K562 (cell line): ENCODE measurements at regions not wholly inside any gene's neighbourhood (a gene's known extent, or its start where the extent isn't known, plus 50 kb on each side); places are given as distances from the start of the nearest gene placed in this dataset.

Experiments
- ATAC-seq: fragments of 200-7000 bp; cut with Tn5 transposase; 3 replicates; pipeline ENCODE4 v1.9.1; 2020; ENCODE audit warnings: moderate library complexity
- BruUV-seq: library from RNA; stranded (reverse); fragments of 400-500 nt; replicated peaks from 2 replicates; lab custom pipeline; 2021; lab: Mats Ljungman, UMichigan
- CTCF ChIA-PET: fragments of 300-600 bp; formaldehyde crosslinking; extraction: SDS; loops from one replicate; lab custom pipeline; 2021; ENCODE audit warnings: low intra/inter-chr PET ratio; lab: Yijun Ruan, JAX
- POLR2A ChIA-PET: fragments of 300-600, 350-650 bp; sonication (Branson Sonifier 250); formaldehyde crosslinking; extraction: SDS; loops from one replicate; lab custom pipeline; 2021; ENCODE audit warnings: antibody characterized with exemption, inconsistent platforms; lab: Yijun Ruan, JAX
- DNase-seq, 4 experiments: peaks; one replicate each; pipeline versions ENCODE4 v3.0.0 to v3.0.0-alpha.2; 2011 to 2018; ENCODE audit warnings: low spot score in 3 of 4, mixed read lengths in 3 of 4; ENCODE audit errors: extremely low read depth in 1 of 4
- FAIRE-seq: peaks from 2 replicates; lab custom pipeline; 2011; peaks lifted over from hg19 to GRCh38; lab: Jason Lieb, UNC
- H2AFZ ChIP-seq: 2 replicates; pipeline ENCODE4 v1.6.0; 2011; ENCODE audit warnings: low read depth, low read length, control low read depth, inconsistent platforms
- H3K27ac ChIP-seq: fragments of 200-600 bp; 3 replicates; pipeline ENCODE4 v1.8.0; 2011; ENCODE audit warnings: low read depth, mild to moderate bottlenecking, control low read depth, inconsistent platforms, low read length, moderate library complexity, mixed read lengths; ENCODE audit errors: extremely low read depth
- H3K27me3 ChIP-seq, 2 experiments: fragments of 300-600 bp in 1 of 2; 2 replicates in 1 of 2; 3 replicates in 1 of 2; pipeline versions ENCODE4 v1.6.0 to v1.8.0; 2011; ENCODE audit warnings: inconsistent platforms in 2 of 2, low read length in 2 of 2, mild to moderate bottlenecking in 1 of 2, mixed read lengths in 1 of 2, moderate library complexity in 1 of 2; ENCODE audit not compliant: control insufficient read depth in 2 of 2, insufficient read depth in 2 of 2
- H3K36me3 ChIP-seq: fragments of 300-600 bp; 3 replicates; pipeline ENCODE4 v1.8.0; 2011; ENCODE audit warnings: mild to moderate bottlenecking, low read length, inconsistent platforms; ENCODE audit not compliant: control insufficient read depth, insufficient read depth
- H3K4me1 ChIP-seq, 2 experiments: fragments of 200-600 bp in 1 of 2; replicated peaks in 1 of 2; 2 replicates in 1 of 2; 3 replicates in 1 of 2; pipeline versions ENCODE4 v1.5.1 to v1.8.0; 2011; ENCODE audit warnings: inconsistent platforms in 2 of 2, low read length in 2 of 2, mild to moderate bottlenecking in 1 of 2, mixed read lengths in 1 of 2, moderate library complexity in 1 of 2; ENCODE audit not compliant: control insufficient read depth in 2 of 2, insufficient read depth in 2 of 2
- H3K4me2 ChIP-seq: 2 replicates; pipeline ENCODE4 v1.6.1; 2011; ENCODE audit warnings: low read length, control low read depth, inconsistent platforms, mixed read lengths; ENCODE audit not compliant: insufficient read depth
- H3K4me3 ChIP-seq: fragments of 200-600 bp; sonication (generic), shearing (Covaris generic); 2 replicates; pipeline ENCODE4 v1.5.1; 2016; ENCODE audit warnings: control low read depth, inconsistent platforms
- H3K79me2 ChIP-seq: fragments of 200-600 bp; 3 replicates; pipeline ENCODE4 v1.8.0; 2011; ENCODE audit warnings: low read length, inconsistent platforms; ENCODE audit not compliant: control insufficient read depth, insufficient read depth
- H3K9ac ChIP-seq, 2 experiments: 2 replicates each; pipeline versions ENCODE4 v1.6.0 to v1.6.1; 2011; ENCODE audit warnings: low read depth in 2 of 2, low read length in 2 of 2, control low read depth in 1 of 2, inconsistent platforms in 1 of 2, mild to moderate bottlenecking in 1 of 2, mixed read lengths in 1 of 2; ENCODE audit not compliant: insufficient read depth in 1 of 2
- H3K9me1 ChIP-seq: one replicate; pipeline ENCODE4 v1.6.0; 2011; ENCODE audit warnings: inconsistent platforms, mild to moderate bottlenecking, low read length, moderate library complexity; ENCODE audit not compliant: control insufficient read depth, insufficient read depth
- H3K9me3 ChIP-seq: replicated peaks from 2 replicates; pipeline ENCODE4 v1.5.1; 2011; ENCODE audit warnings: low read depth, low read length, inconsistent platforms; ENCODE audit not compliant: control insufficient read depth, insufficient read depth
- H4K20me1 ChIP-seq: replicated peaks from 2 replicates; pipeline ENCODE4 v1.6.1; 2011; ENCODE audit warnings: low read length, inconsistent platforms, mixed read lengths; ENCODE audit not compliant: control insufficient read depth, insufficient read depth
- CTCF ChIP-seq, 3 experiments: IDR thresholded peaks in 2 of 3; conservative IDR thresholded peaks in 1 of 3; 2 replicates each; pipeline ENCODE4 v1.5.1; 2011 to 2012; ENCODE audit warnings: low read length in 3 of 3, mild to moderate bottlenecking in 3 of 3, control low read depth in 2 of 3, improper control_type of control experiment in 1 of 3, inconsistent platforms in 1 of 3, low read depth in 1 of 3, mixed read lengths in 1 of 3, moderate library complexity in 1 of 3; ENCODE audit not compliant: insufficient read depth in 2 of 3
- DLX4 ChIP-seq: fragments of 250-450 bp; sonication (Bioruptor Pico); IDR thresholded peaks from 2 replicates; pipeline ENCODE4 v1.6.1; 2021; ENCODE audit warnings: mild to moderate bottlenecking
- DNMT1 ChIP-seq: fragments of 450-650 bp; IDR thresholded peaks from 2 replicates; pipeline ENCODE4 v1.6.1; 2016; ENCODE audit warnings: antibody characterized with exemption, mild to moderate bottlenecking
- ETV1 ChIP-seq: fragments of 450-650 bp; conservative IDR thresholded peaks from 2 replicates; pipeline ENCODE4 v1.6.1; 2016; ENCODE audit warnings: missing genetic modification characterization, control low read depth, low read depth, missing compliant biosample characterization
- HMBOX1 ChIP-seq: sonication (generic); IDR thresholded peaks from 2 replicates; pipeline ENCODE4 v1.6.1; 2016
- MIER1 ChIP-seq: fragments of 450-650 bp; IDR thresholded peaks from 2 replicates; pipeline ENCODE4 v1.6.1; 2016; ENCODE audit warnings: antibody characterized with exemption, mild to moderate bottlenecking, low read depth
- NEUROD1 ChIP-seq: fragments of 150-350 bp; IDR thresholded peaks from 2 replicates; pipeline ENCODE4 v1.6.1; 2014; ENCODE audit warnings: borderline replicate concordance, low read length, low read depth; ENCODE audit not compliant: partially characterized antibody
- SAP30 ChIP-seq: fragments of 200-600 bp; sonication (generic); IDR thresholded peaks from 2 replicates; pipeline ENCODE4 v1.6.1; 2012; ENCODE audit warnings: borderline replicate concordance, low read depth, mild to moderate bottlenecking, moderate library complexity, low read length, control low read depth, inconsistent platforms; ENCODE audit not compliant: insufficient read depth, poor library complexity, severe bottlenecking
- SP2 ChIP-seq: IDR thresholded peaks from 2 replicates; pipeline ENCODE4 v1.6.1; 2011; ENCODE audit warnings: mild to moderate bottlenecking, low read depth, low read length, moderate library complexity; ENCODE audit not compliant: poor library complexity, severe bottlenecking; ENCODE audit errors: extremely low read depth
- TAF15 ChIP-seq: fragments of 200-400 bp; formaldehyde crosslinking; IDR thresholded peaks from 2 replicates; pipeline ENCODE4 v1.6.1; 2017; ENCODE audit warnings: mild to moderate bottlenecking, low read depth, low read length, moderate library complexity
- TBL1XR1 ChIP-seq, 2 experiments: IDR thresholded peaks; 2 replicates each; pipeline ENCODE4 v1.6.1; 2012; ENCODE audit warnings: improper control_type of control experiment in 2 of 2, low read length in 2 of 2, mild to moderate bottlenecking in 1 of 2
- XRCC3 ChIP-seq: fragments of 450-650 bp; IDR thresholded peaks from 2 replicates; pipeline ENCODE4 v1.6.1; 2017; ENCODE audit warnings: mild to moderate bottlenecking, moderate library complexity
- ZFP36 ChIP-seq: fragments of 150-350 bp; IDR thresholded peaks from 2 replicates; pipeline ENCODE4 v1.6.1; 2018; ENCODE audit warnings: low read length, low read depth; ENCODE audit not compliant: partially characterized antibody
- WGBS: fragments of 100-300 bp; shearing (Covaris generic); methylation state at CpG from one replicate; pipeline ENCODE4 v1.1.6; 2016; ENCODE audit warnings: low coverage, mixed read lengths; ENCODE audit not compliant: insufficient coverage; ENCODE audit errors: missing lambda C conversion rate; 5-methylcytosine and 5-hydroxymethylcytosine counted together
- in situ Hi-C: fragments of 300-500 bp; cut with MboI; formaldehyde crosslinking; loops from 4 replicates; pipeline ENCODE4 v1.15.0; 2018; ENCODE audit warnings: inconsistent platforms, mixed read lengths
- intact Hi-C: fragments of 100-400 bp; cut with micrococcal nuclease; formaldehyde crosslinking; loops from 2 replicates; pipeline ENCODE4 v1.14.2; 2022
- TF ChIP-seq, protein P1 (sequence below), 2 experiments: IDR thresholded peaks; 2 replicates each; pipeline ENCODE4 v1.6.1; 2012; ENCODE audit warnings: improper control_type of control experiment in 2 of 2, low read depth in 2 of 2, low read length in 2 of 2, borderline replicate concordance in 1 of 2

DNA sequence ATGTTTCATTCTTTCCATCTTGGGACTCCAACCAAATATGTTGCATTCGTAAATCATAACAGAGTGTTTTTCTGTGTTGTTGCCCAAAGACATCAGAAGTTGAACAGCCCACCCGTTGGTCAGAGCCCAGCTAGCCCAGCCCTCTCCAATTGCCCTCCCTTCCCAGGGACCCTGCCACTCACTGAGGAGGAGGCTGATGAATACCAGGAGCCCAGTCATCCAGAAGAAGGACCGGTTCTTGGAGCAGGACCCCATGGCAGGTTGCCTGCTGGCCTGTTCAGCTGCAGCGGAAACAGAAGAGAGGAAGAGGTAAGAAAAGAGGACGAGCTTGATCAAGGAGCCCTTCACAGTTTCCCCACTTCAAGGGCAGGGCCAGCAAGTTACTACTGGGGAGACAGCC is 172.2 kb upstream of the ETV3 start:
- Histone ChIP-seq H3K36me3 (no peaks in the 10 kb centered on the region), H3K4me1 (peaks cover 10 to 23% of the 10 kb centered on the region in 2 experiments; a peak in 4 of 5 replicates), H3K79me2 (no peaks in the 10 kb centered on the region), H4K20me1 (no peaks in the 10 kb centered on the region), H3K9me1 (no peaks in the 10 kb centered on the region), H3K27me3 (no peaks in the 10 kb centered on the region), H3K9me3 (peaks cover 5% of the 10 kb centered on the region; the same call in 1 of the 2 replicates), H3K27ac (no peak overlapping the region), H3K4me3 (no peak overlapping the region), H3K4me2 (no peak overlapping the region), H3K9ac (no peak overlapping the region; a peak in 1 of 4 replicates), H2AFZ (no peak overlapping the region)
- intact Hi-C loops (loop anchor here (5.0 kb wide), 2 partner anchors 37 to 57 kb away; no protein-coding TSS in a partner anchor), in situ Hi-C loops (loop anchor here (5.0 kb wide), 1 partner anchor 182 kb away; no protein-coding TSS in a partner anchor)
- no TSS peak for BruUV-seq
- WGBS: 63% methylated on average over 5 of the region's 5 CpGs
- FAIRE-seq (no peak), ATAC-seq (no peak), DNase-seq (no peak)
- ChIA-PET CTCF (interaction anchor here (1.3 to 2.7 kb wide), 2 partner anchors 180 to 196 kb away, joined by 4 to 25 read pairs; no protein-coding TSS in a partner anchor), POLR2A (interaction anchor here (0.9 kb wide), 1 partner anchor 172 kb away, joined by 3 read pairs; no protein-coding TSS in a partner anchor)
- TF ChIP-seq NEUROD1: no peak
- TF ChIP-seq DNMT1: no peak
- TF ChIP-seq, protein P1, sequence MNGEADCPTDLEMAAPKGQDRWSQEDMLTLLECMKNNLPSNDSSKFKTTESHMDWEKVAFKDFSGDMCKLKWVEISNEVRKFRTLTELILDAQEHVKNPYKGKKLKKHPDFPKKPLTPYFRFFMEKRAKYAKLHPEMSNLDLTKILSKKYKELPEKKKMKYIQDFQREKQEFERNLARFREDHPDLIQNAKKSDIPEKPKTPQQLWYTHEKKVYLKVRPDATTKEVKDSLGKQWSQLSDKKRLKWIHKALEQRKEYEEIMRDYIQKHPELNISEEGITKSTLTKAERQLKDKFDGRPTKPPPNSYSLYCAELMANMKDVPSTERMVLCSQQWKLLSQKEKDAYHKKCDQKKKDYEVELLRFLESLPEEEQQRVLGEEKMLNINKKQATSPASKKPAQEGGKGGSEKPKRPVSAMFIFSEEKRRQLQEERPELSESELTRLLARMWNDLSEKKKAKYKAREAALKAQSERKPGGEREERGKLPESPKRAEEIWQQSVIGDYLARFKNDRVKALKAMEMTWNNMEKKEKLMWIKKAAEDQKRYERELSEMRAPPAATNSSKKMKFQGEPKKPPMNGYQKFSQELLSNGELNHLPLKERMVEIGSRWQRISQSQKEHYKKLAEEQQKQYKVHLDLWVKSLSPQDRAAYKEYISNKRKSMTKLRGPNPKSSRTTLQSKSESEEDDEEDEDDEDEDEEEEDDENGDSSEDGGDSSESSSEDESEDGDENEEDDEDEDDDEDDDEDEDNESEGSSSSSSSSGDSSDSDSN (IDR thresholded peaks at IDR 0.05; ENCODE audit: borderline replicate concordance in 1 of 2, low read depth in 2 of 2, low read length in 2 of 2): no peak
- TF ChIP-seq ZFP36: no peak
- TF ChIP-seq DLX4 (CRISPR knock-in tag): no peak
- no peak for TF ChIP-seq XRCC3
- no peak for TF ChIP-seq TAF15
- TF ChIP-seq SP2: no peak
- no peak for TF ChIP-seq HMBOX1
- TF ChIP-seq SAP30: no peak
- no peak for TF ChIP-seq TBL1XR1 (IDR thresholded peaks at IDR 0.05; ENCODE audit: low read length in 2 of 2)
- no peak for TF ChIP-seq MIER1
- TF ChIP-seq ETV1 (tag): no peak
- TF ChIP-seq CTCF (IDR thresholded peaks at IDR 0.05 in 2 of 3, conservative IDR thresholded peaks at IDR 0.05 in 1 of 3; ENCODE audit: insufficient read depth in 2 of 3, low read depth in 1 of 3, low read length in 3 of 3): no peak
